KMS-11 (cell line): ENCODE measurements at regions not wholly inside any gene's neighbourhood (a gene's known extent, or its start where the extent isn't known, plus 50 kb on each side); places are given as distances from the start of the nearest gene placed in this dataset.

Experiments used
- H2AFZ ChIP-seq: fragments of 200-600 bp; sonication (generic); 2 replicates; pipeline ENCODE4 v1.6.1; 2016; ENCODE audit warnings: antibody characterized with exemption, mixed run types, low read depth
- H3K27ac ChIP-seq: fragments of 200-600 bp; sonication (generic); 2 replicates; pipeline ENCODE4 v1.6.1; 2016; ENCODE audit warnings: mild to moderate bottlenecking, mixed run types
- H3K27me3 ChIP-seq: fragments of 200-600 bp; sonication (generic); 2 replicates; pipeline ENCODE4 v1.6.1; 2017; ENCODE audit warnings: mild to moderate bottlenecking, low read depth, mixed run types, moderate library complexity; ENCODE audit not compliant: insufficient read depth
- H3K36me3 ChIP-seq: fragments of 200-600 bp; sonication (generic); 2 replicates; pipeline ENCODE4 v1.6.1; 2017; ENCODE audit warnings: mild to moderate bottlenecking, mixed run types; ENCODE audit not compliant: insufficient read depth
- H3K4me1 ChIP-seq: fragments of 200-600 bp; sonication (generic); 2 replicates; pipeline ENCODE4 v1.6.1; 2016; ENCODE audit warnings: mild to moderate bottlenecking, low read depth, mixed run types; ENCODE audit not compliant: poor library complexity, severe bottlenecking
- H3K4me2 ChIP-seq: fragments of 200-600 bp; sonication (generic); 2 replicates; pipeline ENCODE4 v1.7.0; 2016; ENCODE audit warnings: mild to moderate bottlenecking, mixed run types
- H3K4me3 ChIP-seq: fragments of 200-600 bp; sonication (generic); IDR thresholded peaks from 2 replicates; pipeline ENCODE4 v1.6.1; 2017; ENCODE audit warnings: low read depth, low read length, mixed read lengths; ENCODE audit not compliant: insufficient read depth
- H3K79me2 ChIP-seq: fragments of 200-600 bp; sonication (generic); 2 replicates; pipeline ENCODE4 v1.6.1; 2016; ENCODE audit warnings: low read depth, mixed run types; ENCODE audit not compliant: insufficient read depth
- H3K9ac ChIP-seq: fragments of 200-600 bp; sonication (generic); 2 replicates; pipeline ENCODE4 v1.6.1; 2016; ENCODE audit warnings: mild to moderate bottlenecking, mixed run types
- H4K20me1 ChIP-seq: fragments of 200-600 bp; sonication (generic); 2 replicates; pipeline ENCODE4 v1.6.1; 2016; ENCODE audit warnings: mild to moderate bottlenecking, mixed run types; ENCODE audit not compliant: insufficient read depth
- TF ChIP-seq, protein P1 (sequence below): fragments of 200-600 bp; sonication (generic); conservative IDR thresholded peaks from 2 replicates; pipeline ENCODE4 v1.6.1; 2017; ENCODE audit warnings: low read depth, mild to moderate bottlenecking, antibody characterized with exemption, low read length, moderate library complexity, mixed read lengths

DNA sequence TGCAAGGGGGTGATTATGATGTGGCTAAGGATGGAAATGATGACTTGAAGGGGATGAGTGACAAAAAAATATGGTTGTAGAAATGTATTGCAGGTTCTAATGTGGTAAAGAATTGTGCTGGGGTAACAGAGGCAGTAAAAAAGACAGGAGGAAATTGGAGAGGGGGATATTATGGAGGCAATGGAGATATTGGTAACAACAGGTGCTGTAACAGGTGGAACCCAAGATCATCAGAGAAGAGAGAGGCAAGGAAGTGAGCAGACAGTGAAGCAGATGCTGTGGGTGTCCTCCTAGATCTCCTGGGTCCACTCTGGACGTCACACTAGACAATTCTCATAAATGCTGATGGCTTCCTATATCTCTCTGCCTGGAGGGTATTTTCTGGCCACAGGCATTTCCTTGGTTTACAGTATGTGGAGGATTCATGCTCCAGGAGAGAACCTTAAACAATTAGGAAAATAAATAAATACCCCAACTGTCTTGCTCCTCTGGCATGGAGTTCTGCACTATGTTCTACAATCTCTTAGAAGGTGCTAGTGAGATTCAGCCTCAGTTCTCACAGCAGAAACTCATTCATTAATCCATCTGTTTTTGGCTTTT is 620.3 kb upstream of the PLXNA2 start:
- Histone ChIP-seq H3K4me3 (no peak overlapping the region), H3K79me2 (no peaks in the 10 kb centered on the region), H2AFZ (no peak overlapping the region), H3K9ac (no peak overlapping the region), H3K4me1 (peaks cover 10% of the 10 kb centered on the region), H3K27me3 (no peaks in the 10 kb centered on the region), H4K20me1 (no peaks in the 10 kb centered on the region), H3K36me3 (no peaks in the 10 kb centered on the region), H3K27ac (no peak overlapping the region), H3K4me2 (no peak overlapping the region)
- TF ChIP-seq, protein P1, sequence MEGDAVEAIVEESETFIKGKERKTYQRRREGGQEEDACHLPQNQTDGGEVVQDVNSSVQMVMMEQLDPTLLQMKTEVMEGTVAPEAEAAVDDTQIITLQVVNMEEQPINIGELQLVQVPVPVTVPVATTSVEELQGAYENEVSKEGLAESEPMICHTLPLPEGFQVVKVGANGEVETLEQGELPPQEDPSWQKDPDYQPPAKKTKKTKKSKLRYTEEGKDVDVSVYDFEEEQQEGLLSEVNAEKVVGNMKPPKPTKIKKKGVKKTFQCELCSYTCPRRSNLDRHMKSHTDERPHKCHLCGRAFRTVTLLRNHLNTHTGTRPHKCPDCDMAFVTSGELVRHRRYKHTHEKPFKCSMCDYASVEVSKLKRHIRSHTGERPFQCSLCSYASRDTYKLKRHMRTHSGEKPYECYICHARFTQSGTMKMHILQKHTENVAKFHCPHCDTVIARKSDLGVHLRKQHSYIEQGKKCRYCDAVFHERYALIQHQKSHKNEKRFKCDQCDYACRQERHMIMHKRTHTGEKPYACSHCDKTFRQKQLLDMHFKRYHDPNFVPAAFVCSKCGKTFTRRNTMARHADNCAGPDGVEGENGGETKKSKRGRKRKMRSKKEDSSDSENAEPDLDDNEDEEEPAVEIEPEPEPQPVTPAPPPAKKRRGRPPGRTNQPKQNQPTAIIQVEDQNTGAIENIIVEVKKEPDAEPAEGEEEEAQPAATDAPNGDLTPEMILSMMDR: no peak

GRCh38 chr1:208866386-208866955 is 622.3 kb upstream of the PLXNA2 start:
- TF ChIP-seq, protein P1: no peak
- no peak overlapping the region for H3K9ac ChIP-seq
- H3K4me2 ChIP-seq: peak overlapping the region; percentile 3; the same call in 1 of the 2 replicates
- peaks cover 10% of the 10 kb centered on the region for H3K4me1 ChIP-seq
- no peaks in the 10 kb centered on the region for H3K79me2 ChIP-seq
- H3K4me3 ChIP-seq: no peak overlapping the region
- no peaks in the 10 kb centered on the region for H3K36me3 ChIP-seq
- no peak overlapping the region for H2AFZ ChIP-seq
- no peak overlapping the region for H3K27ac ChIP-seq
- H4K20me1 ChIP-seq: no peaks in the 10 kb centered on the region
- no peaks in the 10 kb centered on the region for H3K27me3 ChIP-seq

DNA sequence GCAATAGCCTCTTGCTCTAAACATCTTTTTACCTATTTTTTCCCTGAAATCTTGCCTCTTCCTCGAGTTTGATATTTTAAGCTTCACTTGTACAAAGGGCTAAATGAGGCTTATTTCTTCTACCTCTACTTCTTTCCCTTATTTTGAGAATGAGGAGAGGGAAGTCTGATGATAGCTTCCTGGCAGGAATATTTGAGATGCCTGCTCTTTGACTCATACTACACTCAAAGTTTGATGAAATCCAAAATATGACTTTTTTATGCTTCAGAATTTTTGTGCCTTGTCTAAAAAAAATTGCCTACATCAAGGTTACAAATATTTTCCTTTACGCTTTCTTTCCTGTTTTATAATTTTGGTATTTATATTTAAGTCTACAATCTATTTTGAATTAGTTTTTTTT is 624.4 kb upstream of the PLXNA2 start:
- no peak overlapping the region for H3K4me2 ChIP-seq
- no peaks in the 10 kb centered on the region for H3K79me2 ChIP-seq
- TF ChIP-seq, protein P1: no peak
- no peak overlapping the region for H3K4me3 ChIP-seq
- H3K4me1 ChIP-seq: peaks cover 10% of the 10 kb centered on the region
- no peak overlapping the region for H3K9ac ChIP-seq
- no peaks in the 10 kb centered on the region for H4K20me1 ChIP-seq
- no peak overlapping the region for H3K27ac ChIP-seq
- no peaks in the 10 kb centered on the region; the same call in 1 of the 2 replicates for H3K36me3 ChIP-seq
- no peaks in the 10 kb centered on the region for H3K27me3 ChIP-seq
- H2AFZ ChIP-seq: no peak overlapping the region

- H3K9ac ChIP-seq: no peak overlapping the region
- H3K27ac ChIP-seq: no peak overlapping the region
- TF ChIP-seq, protein P1: no peak
- H3K27me3 ChIP-seq: no peaks in the 10 kb centered on the region
- H2AFZ ChIP-seq: no peak overlapping the region
- no peaks in the 10 kb centered on the region for H3K4me1 ChIP-seq
- no peaks in the 10 kb centered on the region; the same call in 1 of the 2 replicates for H3K36me3 ChIP-seq
- no peak overlapping the region for H3K4me2 ChIP-seq
- no peaks in the 10 kb centered on the region for H4K20me1 ChIP-seq
- no peak overlapping the region for H3K4me3 ChIP-seq
- no peaks in the 10 kb centered on the region for H3K79me2 ChIP-seq
Measured at GRCh38 chr1:208874915-208875314, 630.7 kb upstream of the PLXNA2 start.
